Skeletal muscle satellite cell (primary cell): ENCODE measurements at regions not wholly inside any gene's neighbourhood (a gene's known extent, or its start where the extent isn't known, plus 50 kb on each side); places are given as distances from the start of the nearest gene placed in this dataset.
"Not testable (repeated sequence)": the region's sequence is repeated elsewhere in the genome, so short reads cannot be mapped to it uniquely, and the experiment has no call there.

Experiments
- H3K27me3 ChIP-seq: 2 replicates; pipeline ENCODE4 v1.7.0; 2013; ENCODE audit warnings: low read length; ENCODE audit not compliant: control insufficient read depth, insufficient read depth
- H3K36me3 ChIP-seq: 2 replicates; pipeline ENCODE4 v1.7.0; 2013; ENCODE audit warnings: mild to moderate bottlenecking, control low read depth, low read length; ENCODE audit not compliant: insufficient read depth
- H3K4me1 ChIP-seq: 2 replicates; pipeline ENCODE4 v1.7.0; 2013; ENCODE audit warnings: low read length; ENCODE audit not compliant: control insufficient read depth, insufficient read depth
- H3K4me2 ChIP-seq: 2 replicates; pipeline ENCODE4 v1.7.0; 2013; ENCODE audit warnings: mild to moderate bottlenecking, low read length
- H3K4me3 ChIP-seq: 2 replicates; pipeline ENCODE4 v1.7.0; 2013; ENCODE audit warnings: low read length
- H3K9ac ChIP-seq: 2 replicates; pipeline ENCODE4 v1.7.0; 2013; ENCODE audit warnings: mild to moderate bottlenecking, low read depth, low read length, moderate library complexity
- H3K9me3 ChIP-seq: replicated peaks from 2 replicates; pipeline ENCODE4 v1.7.0; 2013; ENCODE audit warnings: mild to moderate bottlenecking, control low read depth, low read length

GRCh38 chr2:156254637-156255067 is 77.9 kb downstream of the NR4A2 start:
- Histone ChIP-seq H3K4me3 (peak overlapping the region; percentile 49), H3K4me2 (peak overlapping the region; percentile 58)
- H3K27me3 ChIP-seq, H3K36me3 ChIP-seq, H3K9ac ChIP-seq, H3K9me3 ChIP-seq, H3K4me1 ChIP-seq: not testable (repeated sequence)

- no peaks in the 10 kb centered on the region for H3K27me3 ChIP-seq
- H3K9ac ChIP-seq = no peak overlapping the region
- no peaks in the 10 kb centered on the region for H3K9me3 ChIP-seq
- no peaks in the 10 kb centered on the region for H3K36me3 ChIP-seq
- H3K4me1 ChIP-seq = no peaks in the 10 kb centered on the region
- H3K4me2 ChIP-seq = no peak overlapping the region
- H3K4me3 ChIP-seq = no peak overlapping the region
Measured at GRCh38 chr2:156253765-156254164, 78.8 kb downstream of the NR4A2 start.

GRCh38 chr2:156242874-156243273 is 89.6 kb downstream of the NR4A2 start:
- Histone ChIP-seq H3K36me3 (no peaks in the 10 kb centered on the region), H3K4me3 (no peak overlapping the region), H3K4me1 (no peaks in the 10 kb centered on the region), H3K4me2 (no peak overlapping the region), H3K9ac (no peak overlapping the region), H3K27me3 (no peaks in the 10 kb centered on the region), H3K9me3 (no peaks in the 10 kb centered on the region)

GRCh38 chr2:156237558-156237957 is 95.0 kb downstream of the NR4A2 start:
- Histone ChIP-seq H3K9me3 (no peaks in the 10 kb centered on the region), H3K27me3 (no peaks in the 10 kb centered on the region), H3K4me3 (no peak overlapping the region), H3K9ac (no peak overlapping the region), H3K4me1 (no peaks in the 10 kb centered on the region), H3K36me3 (no peaks in the 10 kb centered on the region), H3K4me2 (no peak overlapping the region)

GRCh38 chr2:156229724-156230362 is 102.7 kb downstream of the NR4A2 start:
- no peaks in the 10 kb centered on the region for H3K27me3 ChIP-seq
- H3K36me3 ChIP-seq = no peaks in the 10 kb centered on the region
- H3K9me3 ChIP-seq = no peaks in the 10 kb centered on the region
- no peak overlapping the region for H3K9ac ChIP-seq
- H3K4me2 ChIP-seq = no peak overlapping the region
- no peak overlapping the region for H3K4me3 ChIP-seq
- H3K4me1 ChIP-seq = no peaks in the 10 kb centered on the region

GRCh38 chr2:156223328-156223727 is 109.2 kb downstream of the NR4A2 start:
- not testable (repeated sequence) for H3K9ac ChIP-seq, H3K4me1 ChIP-seq, H3K4me3 ChIP-seq, H3K36me3 ChIP-seq, H3K27me3 ChIP-seq, H3K4me2 ChIP-seq, H3K9me3 ChIP-seq

- no peak overlapping the region for H3K4me3 ChIP-seq
- no peaks in the 10 kb centered on the region for H3K27me3 ChIP-seq
- no peaks in the 10 kb centered on the region for H3K36me3 ChIP-seq
- no peaks in the 10 kb centered on the region for H3K4me1 ChIP-seq
- H3K4me2 ChIP-seq = no peak overlapping the region
- H3K9ac ChIP-seq = no peak overlapping the region
- no peaks in the 10 kb centered on the region for H3K9me3 ChIP-seq
Measured at GRCh38 chr2:156221703-156222102, 110.8 kb downstream of the NR4A2 start.

GRCh38 chr2:156219491-156220100 is 112.9 kb downstream of the NR4A2 start:
- Histone ChIP-seq H3K36me3 (no peaks in the 10 kb centered on the region), H3K4me1 (no peaks in the 10 kb centered on the region), H3K9me3 (no peaks in the 10 kb centered on the region), H3K4me2 (no peak overlapping the region), H3K27me3 (no peaks in the 10 kb centered on the region), H3K9ac (no peak overlapping the region), H3K4me3 (no peak overlapping the region)

GRCh38 chr2:156215656-156216055 is 116.9 kb downstream of the NR4A2 start:
- Histone ChIP-seq H3K4me2 (no peak overlapping the region), H3K27me3 (no peaks in the 10 kb centered on the region), H3K4me3 (no peak overlapping the region), H3K9ac (no peak overlapping the region), H3K9me3 (no peaks in the 10 kb centered on the region), H3K36me3 (no peaks in the 10 kb centered on the region), H3K4me1 (no peaks in the 10 kb centered on the region)

GRCh38 chr2:156211318-156211717 is 121.2 kb downstream of the NR4A2 start:
- H3K36me3 ChIP-seq = no peaks in the 10 kb centered on the region
- no peak overlapping the region for H3K9ac ChIP-seq
- H3K9me3 ChIP-seq = no peaks in the 10 kb centered on the region
- H3K4me2 ChIP-seq = no peak overlapping the region
- H3K27me3 ChIP-seq = peaks cover 2% of the 10 kb centered on the region
- no peaks in the 10 kb centered on the region for H3K4me1 ChIP-seq
- H3K4me3 ChIP-seq = no peak overlapping the region

- Histone ChIP-seq H3K27me3 (peaks cover 3% of the 10 kb centered on the region), H3K4me3 (no peak overlapping the region), H3K4me1 (no peaks in the 10 kb centered on the region), H3K9ac (no peak overlapping the region), H3K4me2 (no peak overlapping the region), H3K36me3 (no peaks in the 10 kb centered on the region), H3K9me3 (no peaks in the 10 kb centered on the region)
Measured at GRCh38 chr2:156206355-156206754, 126.2 kb downstream of the NR4A2 start.

- Histone ChIP-seq H3K27me3 (no peaks in the 10 kb centered on the region), H3K4me1 (no peaks in the 10 kb centered on the region), H3K4me3 (no peak overlapping the region), H3K4me2 (no peak overlapping the region), H3K9me3 (no peaks in the 10 kb centered on the region), H3K36me3 (no peaks in the 10 kb centered on the region), H3K9ac (no peak overlapping the region)
Measured at GRCh38 chr2:156199588-156199987, 132.9 kb downstream of the NR4A2 start.
